NCI-H187 (cell line): ENCODE measurements at regions not wholly inside any gene's neighbourhood (a gene's known extent, or its start where the extent isn't known, plus 50 kb on each side); places are given as distances from the start of the nearest gene placed in this dataset.

Experiments
- DNase-seq, 2 experiments: peaks; one replicate each; lab custom pipeline; 2025; lab: John Stamatoyannopoulos, UW

DNA sequence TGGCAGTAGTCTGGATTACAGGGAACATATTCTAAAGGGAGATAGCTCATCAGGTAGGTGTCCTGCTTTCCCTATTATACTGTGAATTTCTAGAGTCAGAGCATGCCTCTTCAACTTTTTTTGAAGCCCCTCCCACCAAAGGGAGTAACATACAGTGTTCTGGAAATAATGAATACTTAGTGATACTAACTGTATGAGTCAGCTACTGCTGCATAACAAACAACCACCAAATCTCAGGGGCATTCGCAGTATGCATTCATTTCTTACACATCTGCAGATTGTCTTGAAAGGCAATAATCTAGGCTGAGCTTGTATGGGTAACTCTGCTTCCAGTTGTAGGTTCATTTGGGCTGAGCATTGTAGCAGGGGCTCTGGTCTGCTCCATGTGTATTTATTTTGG is 409.7 kb upstream of the SPRED2 start:
- no peak for DNase-seq

- DNase-seq, result no peak
Measured at GRCh38 chr2:65835975-65836549, 403.7 kb upstream of the SPRED2 start.

GRCh38 chr2:65834771-65835475 is 402.5 kb upstream of the SPRED2 start:
- DNase-seq, result no peak

DNA sequence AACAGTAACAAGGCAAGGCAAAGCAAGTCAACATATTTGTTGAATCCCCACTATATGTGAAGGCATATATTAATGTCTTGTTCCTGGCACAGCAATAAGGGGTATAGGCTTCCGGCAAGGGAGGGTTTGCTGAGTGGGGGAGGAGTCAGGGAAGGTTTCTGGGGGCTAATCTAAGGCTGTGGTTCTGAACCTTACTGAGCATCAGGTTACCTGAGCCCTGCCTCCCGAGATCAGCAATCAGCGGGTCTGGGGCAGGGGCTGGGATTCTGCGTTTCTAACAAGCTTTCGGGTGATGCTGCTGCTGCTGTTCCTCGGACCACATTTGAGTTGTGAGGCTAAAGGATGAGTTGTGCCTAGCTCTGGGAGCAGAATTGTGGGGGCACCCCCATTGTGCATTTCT is 401.7 kb upstream of the SPRED2 start:
- no peak for DNase-seq

DNA sequence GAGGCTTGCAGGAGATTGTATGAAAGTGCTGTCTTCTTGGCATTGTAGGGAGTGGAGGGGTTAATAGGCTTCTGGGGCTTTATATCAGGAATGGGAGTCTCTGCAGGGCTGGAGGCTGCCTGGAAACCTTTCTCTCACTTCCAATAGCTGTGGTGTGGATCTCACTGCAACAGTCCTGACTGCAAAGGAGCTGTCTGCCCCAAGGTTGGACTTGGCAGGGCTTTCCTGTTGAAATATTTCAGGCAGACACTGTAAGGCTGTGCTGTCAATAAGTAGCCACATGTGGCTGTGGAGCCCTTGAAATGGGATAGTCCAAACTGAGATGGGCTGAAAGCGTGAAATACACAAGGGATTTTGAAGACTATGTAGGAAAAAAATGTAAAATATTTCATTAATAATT is 399.1 kb upstream of the SPRED2 start:
- DNase-seq, result no peak

GRCh38 chr2:65826567-65826966 is 394.2 kb upstream of the SPRED2 start:
- DNase-seq, result no peak

GRCh38 chr2:65823511-65823910 is 391.1 kb upstream of the SPRED2 start:
- no peak for DNase-seq

DNA sequence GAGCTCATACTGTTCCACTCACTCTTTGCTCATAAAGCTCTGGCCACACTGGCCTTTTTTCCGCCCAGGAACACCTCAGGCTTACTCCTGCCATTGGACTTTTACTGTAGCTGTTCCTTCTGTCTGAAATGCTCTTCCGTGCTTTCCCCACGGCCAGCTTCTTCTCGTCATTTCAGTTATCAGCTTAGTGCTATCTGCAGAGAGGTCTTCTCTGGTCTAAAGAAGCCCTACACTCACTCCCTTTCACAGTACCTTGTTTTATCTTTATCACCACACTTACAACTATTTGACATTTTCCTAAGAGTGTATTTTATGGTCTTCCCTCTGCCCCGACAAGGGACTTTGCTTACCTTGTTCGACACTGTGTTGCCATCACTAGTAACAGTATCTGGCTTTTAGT is 388.1 kb upstream of the SPRED2 start:
- DNase-seq, result no peak

DNA sequence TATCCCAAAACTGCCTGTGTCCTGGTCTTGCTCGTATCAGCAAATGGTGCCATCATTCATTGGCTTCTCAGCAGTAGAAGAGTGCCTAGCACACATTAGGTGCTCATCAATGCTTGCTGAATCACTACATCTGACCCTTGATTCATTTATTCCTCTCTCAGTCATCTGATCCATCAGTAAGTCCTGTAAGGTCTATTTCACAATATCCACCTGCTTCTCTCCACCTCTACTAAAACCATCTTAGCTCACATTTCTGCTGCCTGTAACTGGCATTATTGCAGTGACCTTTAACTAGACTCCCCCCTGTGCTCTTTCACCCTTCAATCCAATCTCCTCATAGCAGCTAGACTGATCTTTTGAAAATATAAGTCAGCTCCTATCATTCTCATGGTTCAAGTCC is 387.6 kb upstream of the SPRED2 start:
- DNase-seq, result no peak

DNA sequence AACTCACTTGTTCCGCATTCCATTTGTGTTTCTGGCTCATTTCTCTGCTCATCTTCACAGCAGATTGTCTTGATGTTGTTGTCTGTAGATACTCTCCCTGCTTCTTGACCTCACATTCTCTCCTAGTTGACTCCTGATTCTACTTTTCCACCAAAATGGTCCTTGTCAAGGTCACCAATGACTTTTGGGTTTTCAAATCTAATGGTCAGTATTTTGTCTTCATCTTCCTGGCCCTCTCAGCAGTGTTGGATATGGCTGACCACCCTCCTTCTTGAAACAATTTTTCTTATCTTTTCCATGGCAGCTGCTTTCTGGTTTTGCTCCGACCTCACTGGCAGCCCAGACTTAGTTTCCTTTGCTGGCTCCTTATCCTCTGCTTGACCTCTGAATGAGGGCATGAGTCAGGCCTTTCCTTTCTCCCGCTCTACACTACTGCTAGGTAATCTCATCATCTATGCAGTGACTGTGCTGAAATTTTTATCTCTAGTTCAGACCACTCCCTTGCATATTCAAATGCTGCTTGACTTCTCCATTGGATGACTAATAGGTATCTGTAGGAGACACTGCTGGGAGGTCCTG is 386.6 kb upstream of the SPRED2 start:
- DNase-seq, result no peak

DNA sequence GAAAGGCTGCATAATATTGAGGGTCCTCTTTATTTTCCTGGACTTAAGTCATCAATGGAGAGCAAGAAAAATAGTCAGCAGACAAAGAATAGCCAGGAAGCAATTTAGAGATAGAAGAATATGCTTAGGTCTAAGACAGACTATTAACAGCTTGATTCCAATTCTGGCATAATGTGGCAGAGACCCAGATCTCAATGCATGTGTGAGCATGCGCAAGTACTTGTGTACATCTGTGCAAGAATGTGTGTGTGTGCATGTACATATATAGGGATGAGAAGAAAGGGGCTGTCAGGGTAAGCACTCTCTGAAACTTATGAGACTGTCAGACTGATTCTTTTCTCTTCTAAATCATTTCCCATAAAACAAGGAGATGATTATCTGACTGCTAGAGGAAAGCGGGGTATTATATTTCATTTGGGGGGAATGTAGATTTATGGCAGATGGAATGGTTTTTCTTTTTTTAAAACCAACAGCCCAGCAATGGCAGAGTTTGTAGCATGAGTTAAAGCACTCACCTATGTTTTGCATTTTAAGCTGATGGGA is 381.3 kb upstream of the SPRED2 start:
- no peak for DNase-seq

DNA sequence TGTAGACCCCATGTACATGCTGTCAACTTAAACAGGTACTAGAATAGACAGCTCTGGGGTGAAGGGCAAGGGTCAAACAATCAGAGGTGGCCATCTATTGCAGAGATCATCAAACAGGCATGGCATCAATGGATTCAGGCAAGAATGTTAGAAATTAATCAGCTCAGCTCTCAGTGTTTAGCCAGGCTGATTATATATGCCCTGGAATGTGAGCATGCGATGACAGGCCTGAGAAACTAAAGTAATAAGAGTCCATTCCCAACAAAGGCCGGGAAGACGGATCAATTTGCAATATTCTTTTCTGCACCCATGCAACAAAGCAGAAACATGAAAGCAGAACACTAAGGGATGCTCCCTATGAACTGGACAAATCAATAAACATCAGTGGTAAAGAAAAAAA is 380.5 kb upstream of the SPRED2 start:
- no peak for DNase-seq

DNA sequence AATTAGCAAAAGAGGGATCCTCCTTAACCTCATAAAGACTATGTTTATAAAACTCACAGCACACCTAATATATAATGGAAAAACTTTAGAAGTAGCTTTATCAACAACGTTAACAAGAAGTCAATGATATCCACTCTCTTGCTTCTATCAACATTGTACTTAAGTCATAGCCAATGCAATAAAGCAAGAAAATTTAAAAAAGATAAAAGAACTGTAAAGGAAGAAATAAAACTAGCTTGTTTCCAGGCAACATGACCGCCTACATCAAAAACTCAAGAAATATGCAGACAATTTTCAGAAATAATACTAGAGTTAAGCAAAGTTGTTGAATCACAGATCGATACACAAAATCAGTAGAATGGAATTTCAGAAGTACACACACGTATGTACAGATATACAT is 375.5 kb upstream of the SPRED2 start:
- DNase-seq, result no peak

DNA sequence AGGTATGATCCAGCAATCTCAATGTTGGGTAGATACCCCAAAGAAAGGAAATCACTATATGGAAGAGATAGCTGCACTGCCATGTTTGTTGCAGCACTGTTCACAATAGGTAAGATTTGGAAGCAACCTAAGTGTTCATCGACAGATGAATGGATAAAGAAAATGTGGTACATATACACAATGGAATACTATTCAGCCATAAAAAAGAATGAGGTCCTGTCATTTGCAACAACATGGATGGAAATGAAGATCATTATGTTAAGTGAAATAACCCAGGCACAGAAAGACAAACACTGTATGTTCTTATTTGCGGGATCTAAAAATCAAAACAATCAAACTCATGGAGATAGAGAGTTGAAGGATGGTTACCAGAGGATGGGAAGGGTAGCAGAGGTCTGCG is 372.4 kb upstream of the SPRED2 start:
- DNase-seq, result no peak

GRCh38 chr2:65802298-65802942 is 370.0 kb upstream of the SPRED2 start:
- no peak for DNase-seq

DNA sequence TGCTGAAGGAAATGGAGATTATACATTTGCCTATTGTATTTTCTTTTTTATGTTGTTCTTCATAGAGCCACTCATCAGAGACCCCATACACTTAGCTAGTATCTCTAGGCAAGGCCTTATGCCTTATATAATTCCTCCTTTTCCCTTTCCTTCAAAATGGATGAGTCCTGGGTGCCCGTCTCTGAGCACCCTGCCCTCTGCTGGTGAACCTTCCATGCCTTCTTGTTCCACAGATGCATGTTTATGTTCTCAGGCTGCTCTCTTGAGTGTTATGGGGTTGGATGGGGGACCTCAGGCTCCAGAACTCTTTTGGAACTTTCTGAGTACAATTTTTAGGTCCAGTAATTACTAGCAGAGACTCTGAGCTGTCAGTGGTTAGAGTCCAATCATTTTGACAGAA is 368.6 kb upstream of the SPRED2 start:
- no peak for DNase-seq

- no peak for DNase-seq
Measured at GRCh38 chr2:65799141-65799854, 366.9 kb upstream of the SPRED2 start.

GRCh38 chr2:65798641-65799040 is 366.2 kb upstream of the SPRED2 start:
- DNase-seq, result no peak

DNA sequence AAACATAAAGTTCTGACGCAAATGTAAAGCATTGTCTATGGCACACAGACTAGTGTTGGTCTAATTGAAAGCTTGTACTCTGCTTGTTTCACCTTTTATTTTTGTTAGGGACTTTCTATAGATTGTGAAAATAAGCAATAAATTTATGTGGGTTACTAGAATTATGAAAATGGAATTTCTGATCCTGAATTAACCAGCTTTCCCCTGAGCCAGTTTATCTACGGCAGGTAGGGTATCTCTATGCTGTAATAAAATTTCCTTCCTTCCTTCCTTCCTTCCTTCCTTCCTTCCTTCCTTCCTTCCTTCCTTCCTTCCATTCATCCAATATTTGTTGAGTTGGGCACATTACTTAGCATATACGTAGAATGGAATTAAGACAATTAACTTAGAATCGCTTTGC is 362.6 kb upstream of the SPRED2 start:
- DNase-seq, result no peak

- DNase-seq, result no peak
Measured at GRCh38 chr2:65791404-65791975, 359.1 kb upstream of the SPRED2 start.

- DNase-seq, result no peak
Measured at GRCh38 chr2:65790676-65790935, 358.2 kb upstream of the SPRED2 start.

GRCh38 chr2:65789923-65790675 is 357.7 kb upstream of the SPRED2 start:
- no peak for DNase-seq
